ENCODE measurements at regions not wholly inside any gene's neighbourhood (a gene's known extent, or its start where the extent isn't known, plus 50 kb on each side); places are given as distances from the start of the nearest gene placed in this dataset.

GRCh38 chr18:78566720-78567119, 412.9 kb upstream of the SALL3 start:
- H3K36me3 ChIP-seq: no peaks in the 10 kb centered on the region
- no peaks in the 10 kb centered on the region for H3K27me3 ChIP-seq
- H3K9me3 ChIP-seq: no peaks in the 10 kb centered on the region
- no peak overlapping the region for H3K27ac ChIP-seq
- no peak overlapping the region for H3K4me3 ChIP-seq
- TF ChIP-seq POLR2A (IDR thresholded peaks at IDR 0.05): no peak
- no peak for TF ChIP-seq CTCF (IDR thresholded peaks at IDR 0.05)
- TF ChIP-seq POLR2AphosphoS5 (IDR thresholded peaks at IDR 0.05; ENCODE audit: insufficient read depth in 1 of 2, low read depth in 1 of 2): no peak
- peak in 1 of 2 donors; percentile 56 for DNase-seq (ENCODE audit: extremely low spot score in 2 of 2)
- no peaks in the 10 kb centered on the region for H3K4me1 ChIP-seq
- intact Hi-C loops (cut with DNase I): no loop called here

- peak in 1 of 2 donors; percentile 75 for DNase-seq (ENCODE audit: extremely low spot score in 2 of 2)
- no peaks in the 10 kb centered on the region for H3K9me3 ChIP-seq
Measured at GRCh38 chr18:78571063-78571785, 408.4 kb upstream of the SALL3 start.

GRCh38 chr18:78571831-78572347, 407.7 kb upstream of the SALL3 start:
- no peaks in the 10 kb centered on the region for H3K9me3 ChIP-seq
- no peak overlapping the region for H3K27ac ChIP-seq
- H3K36me3 ChIP-seq: no peaks in the 10 kb centered on the region
- intact Hi-C loops (cut with DNase I): no loop called here
- no peak overlapping the region for H3K4me3 ChIP-seq
- TF ChIP-seq POLR2AphosphoS5 (IDR thresholded peaks at IDR 0.05; ENCODE audit: insufficient read depth in 1 of 2, low read depth in 1 of 2): no peak
- no peak for TF ChIP-seq POLR2A (IDR thresholded peaks at IDR 0.05)
- no peak for TF ChIP-seq CTCF (IDR thresholded peaks at IDR 0.05)
- H3K4me1 ChIP-seq: no peaks in the 10 kb centered on the region
- peak in 1 of 2 donors; percentile 44 for DNase-seq (ENCODE audit: extremely low spot score in 2 of 2)
- H3K27me3 ChIP-seq: no peaks in the 10 kb centered on the region

More at GRCh38 chr18:78571063-78571785, 408.4 kb upstream of the SALL3 start:
- no peak overlapping the region for H3K4me3 ChIP-seq
- H3K4me1 ChIP-seq: no peaks in the 10 kb centered on the region
- H3K27ac ChIP-seq: no peak overlapping the region
- intact Hi-C loops (cut with DNase I): no loop called here
- TF ChIP-seq POLR2A (IDR thresholded peaks at IDR 0.05) (no peak), POLR2AphosphoS5 (IDR thresholded peaks at IDR 0.05; ENCODE audit: insufficient read depth in 1 of 2, low read depth in 1 of 2) (no peak), CTCF (IDR thresholded peaks at IDR 0.05) (no peak)
- H3K27me3 ChIP-seq: no peaks in the 10 kb centered on the region
- H3K36me3 ChIP-seq: no peaks in the 10 kb centered on the region

GRCh38 chr18:78573773-78574172, 405.8 kb upstream of the SALL3 start:
- peak in 1 of 2 donors; percentile 2 for DNase-seq (ENCODE audit: extremely low spot score in 2 of 2)
- Histone ChIP-seq H3K4me3 (no peak overlapping the region), H3K27me3 (no peaks in the 10 kb centered on the region), H3K36me3 (no peaks in the 10 kb centered on the region), H3K9me3 (no peaks in the 10 kb centered on the region), H3K27ac (no peak overlapping the region), H3K4me1 (no peaks in the 10 kb centered on the region)
- intact Hi-C loops (cut with DNase I): no loop called here
- TF ChIP-seq CTCF (IDR thresholded peaks at IDR 0.05) (no peak), POLR2A (IDR thresholded peaks at IDR 0.05) (no peak), POLR2AphosphoS5 (IDR thresholded peaks at IDR 0.05; ENCODE audit: insufficient read depth in 1 of 2, low read depth in 1 of 2) (no peak)

GRCh38 chr18:78576967-78577366, 402.7 kb upstream of the SALL3 start:
- no peak overlapping the region for H3K4me3 ChIP-seq
- H3K4me1 ChIP-seq: no peaks in the 10 kb centered on the region
- peak; percentile 72 to 79 for DNase-seq (ENCODE audit: extremely low spot score in 2 of 2)
- no peak overlapping the region for H3K27ac ChIP-seq
- H3K36me3 ChIP-seq: no peaks in the 10 kb centered on the region
- no peak for TF ChIP-seq CTCF (IDR thresholded peaks at IDR 0.05)
- intact Hi-C loops (cut with DNase I): no loop called here
- H3K9me3 ChIP-seq: no peaks in the 10 kb centered on the region
- no peaks in the 10 kb centered on the region for H3K27me3 ChIP-seq

All from vagina (tissue), 2 donors.